ENCODE measurements at regions not wholly inside any gene's neighbourhood (a gene's known extent, or its start where the extent isn't known, plus 50 kb on each side); places are given as distances from the start of the nearest gene placed in this dataset.

DNA sequence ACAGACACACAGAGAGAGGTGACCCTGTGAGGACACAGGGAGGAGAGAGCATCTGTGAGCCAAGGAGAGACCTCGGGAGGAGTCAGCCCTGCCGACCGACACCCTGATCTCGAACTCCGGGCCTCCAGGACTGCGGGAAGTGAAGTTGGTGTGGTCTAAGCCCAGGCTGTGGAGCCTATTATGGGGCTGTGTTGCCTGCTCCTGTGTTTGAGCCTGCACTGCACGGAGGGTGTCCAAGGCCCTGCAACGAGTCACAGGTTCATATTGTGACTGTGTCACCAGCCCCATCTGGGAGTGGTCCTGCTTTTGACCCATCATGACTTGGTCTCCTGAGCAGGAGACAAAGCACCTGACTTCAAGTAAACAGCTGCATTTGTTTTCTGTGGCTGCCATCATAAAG is 186.0 kb upstream of the AJAP1 start:
- 87 to 90% methylated on average over 8 of the region's 8 CpGs for WGBS, 2 donors
- no peaks in the 10 kb centered on the region for H3K27me3 ChIP-seq
- H3K27ac ChIP-seq: no peak overlapping the region
- DNase-seq: no peak
- H3K4me1 ChIP-seq: peaks cover 7% of the 10 kb centered on the region
- TF ChIP-seq POLR2A (IDR thresholded peaks at IDR 0.05): no peak
- no peak for TF ChIP-seq CTCF (IDR thresholded peaks at IDR 0.05)
- H3K36me3 ChIP-seq (ENCODE audit: low read depth, missing control alignments): no peaks in the 10 kb centered on the region
- H3K9me3 ChIP-seq: no peaks in the 10 kb centered on the region
- no peak overlapping the region for H3K4me3 ChIP-seq
- intact Hi-C loops (cut with DNase I; ENCODE audit: low total_unique reads): no loop called here

- Histone ChIP-seq H3K36me3 (ENCODE audit: low read depth, missing control alignments) (no peaks in the 10 kb centered on the region), H3K27ac (no peak overlapping the region), H3K4me1 (peaks cover under 1% of the 10 kb centered on the region), H3K4me3 (no peak overlapping the region), H3K9me3 (no peaks in the 10 kb centered on the region), H3K27me3 (no peaks in the 10 kb centered on the region)
- TF ChIP-seq POLR2A (IDR thresholded peaks at IDR 0.05) (no peak), CTCF (IDR thresholded peaks at IDR 0.05) (no peak)
- intact Hi-C loops (cut with DNase I; ENCODE audit: low total_unique reads): no loop called here
- DNase-seq: no peak
- 89 to 90% methylated on average over 8 to 9 of the region's 9 CpGs for WGBS, 2 donors
Observed at GRCh38 chr1:4468804-4469514, 185.4 kb upstream of the AJAP1 start.

- no peaks in the 10 kb centered on the region for H3K36me3 ChIP-seq (ENCODE audit: low read depth, missing control alignments)
- H3K4me1 ChIP-seq: no peaks in the 10 kb centered on the region
- TF ChIP-seq POLR2A (IDR thresholded peaks at IDR 0.05) (no peak), CTCF (IDR thresholded peaks at IDR 0.05) (no peak)
- DNase-seq: no peak
- H3K9me3 ChIP-seq: no peaks in the 10 kb centered on the region
- no peak overlapping the region for H3K27ac ChIP-seq
- intact Hi-C loops (cut with DNase I; ENCODE audit: low total_unique reads): no loop called here
- H3K27me3 ChIP-seq: no peaks in the 10 kb centered on the region
- H3K4me3 ChIP-seq: no peak overlapping the region
Observed at GRCh38 chr1:4476394-4476793, 178.0 kb upstream of the AJAP1 start.

DNA sequence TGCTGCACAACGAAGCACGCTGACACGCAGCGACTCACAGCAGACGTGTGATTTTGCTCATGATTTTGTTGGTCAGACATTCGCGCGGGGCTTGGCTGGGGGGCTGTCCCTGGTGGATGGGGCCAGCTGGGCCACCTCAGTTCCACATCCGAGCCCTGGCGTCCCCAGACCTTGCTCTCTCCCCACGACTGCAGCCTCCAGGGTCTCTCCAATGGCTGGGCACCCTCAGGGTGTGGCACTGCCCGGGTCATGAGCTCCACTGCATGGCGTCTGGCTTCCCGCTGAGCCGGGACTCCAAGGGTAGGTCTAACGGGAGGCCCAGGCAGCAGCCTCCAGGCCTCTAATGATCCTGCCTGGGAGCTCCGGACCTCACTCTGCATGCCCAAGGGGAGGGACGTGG is 173.0 kb upstream of the AJAP1 start:
- no peaks in the 10 kb centered on the region for H3K36me3 ChIP-seq (ENCODE audit: low read depth, missing control alignments)
- no peaks in the 10 kb centered on the region for H3K9me3 ChIP-seq
- intact Hi-C loops (cut with DNase I; ENCODE audit: low total_unique reads): no loop called here
- no peaks in the 10 kb centered on the region for H3K4me1 ChIP-seq
- H3K4me3 ChIP-seq: no peak overlapping the region
- H3K27ac ChIP-seq: no peak overlapping the region
- DNase-seq: no peak
- no peaks in the 10 kb centered on the region for H3K27me3 ChIP-seq
- WGBS, 2 donors: 69 to 90% methylated on average over 16 of the region's 18 CpGs
- TF ChIP-seq POLR2A (IDR thresholded peaks at IDR 0.05): no peak
- no peak for TF ChIP-seq CTCF (IDR thresholded peaks at IDR 0.05)

DNA sequence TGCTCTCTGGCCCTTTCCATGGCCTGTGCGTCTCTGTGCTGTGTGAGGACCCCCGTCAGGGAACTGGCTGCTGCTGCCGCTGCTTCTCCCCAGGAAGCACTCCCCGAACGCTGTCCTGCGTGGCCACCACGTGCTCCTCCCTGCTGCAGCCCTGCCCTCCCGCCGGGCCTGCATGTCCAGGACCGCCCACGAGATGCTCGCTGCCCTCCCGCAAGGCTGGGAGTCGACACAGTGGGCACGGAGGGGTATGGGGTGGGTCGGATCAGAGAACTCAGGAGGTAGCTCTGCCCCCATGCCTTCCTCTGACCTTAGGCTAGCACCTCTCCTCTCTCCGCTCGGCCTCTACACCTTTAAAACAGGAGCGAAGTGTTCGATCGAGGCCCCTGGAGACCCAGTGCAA is 171.9 kb upstream of the AJAP1 start:
- Histone ChIP-seq H3K9me3 (no peaks in the 10 kb centered on the region), H3K27me3 (no peaks in the 10 kb centered on the region), H3K4me3 (no peak overlapping the region), H3K27ac (no peak overlapping the region), H3K36me3 (ENCODE audit: low read depth, missing control alignments) (no peaks in the 10 kb centered on the region), H3K4me1 (no peaks in the 10 kb centered on the region)
- TF ChIP-seq CTCF (IDR thresholded peaks at IDR 0.05): no peak
- no peak for TF ChIP-seq POLR2A (IDR thresholded peaks at IDR 0.05)
- WGBS, 2 donors: 67 to 79% methylated on average over 12 to 21 of the region's 21 CpGs
- intact Hi-C loops (cut with DNase I; ENCODE audit: low total_unique reads): no loop called here
- no peak for DNase-seq
